ENCODE measurements at regions not wholly inside any gene's neighbourhood (a gene's known extent, or its start where the extent isn't known, plus 50 kb on each side); places are given as distances from the start of the nearest gene placed in this dataset.
"Not testable (repeated sequence)": the region's sequence is repeated elsewhere in the genome, so short reads cannot be mapped to it uniquely, and the experiment has no call there.

- 68 to 69% methylated on average over 2 of the region's 2 CpGs for WGBS, 2 donors
- no peak for TF ChIP-seq POLR2A (IDR thresholded peaks at IDR 0.05)
- TF ChIP-seq CTCF (IDR thresholded peaks at IDR 0.05), result no peak
- intact Hi-C loops (cut with DNase I; ENCODE audit: low total_unique reads), result no loop called here
- no peaks in the 10 kb centered on the region for H3K4me1 ChIP-seq
- H3K36me3 ChIP-seq (ENCODE audit: low read depth, missing control alignments), result no peaks in the 10 kb centered on the region
- DNase-seq, result no peak
- no peaks in the 10 kb centered on the region for H3K27me3 ChIP-seq
- no peak overlapping the region for H3K27ac ChIP-seq
- H3K4me3 ChIP-seq, result no peak overlapping the region
- H3K9me3 ChIP-seq, result no peaks in the 10 kb centered on the region
Observed at GRCh38 chr2:146417942-146418341, 1426.9 kb upstream of the ACVR2A start.

DNA sequence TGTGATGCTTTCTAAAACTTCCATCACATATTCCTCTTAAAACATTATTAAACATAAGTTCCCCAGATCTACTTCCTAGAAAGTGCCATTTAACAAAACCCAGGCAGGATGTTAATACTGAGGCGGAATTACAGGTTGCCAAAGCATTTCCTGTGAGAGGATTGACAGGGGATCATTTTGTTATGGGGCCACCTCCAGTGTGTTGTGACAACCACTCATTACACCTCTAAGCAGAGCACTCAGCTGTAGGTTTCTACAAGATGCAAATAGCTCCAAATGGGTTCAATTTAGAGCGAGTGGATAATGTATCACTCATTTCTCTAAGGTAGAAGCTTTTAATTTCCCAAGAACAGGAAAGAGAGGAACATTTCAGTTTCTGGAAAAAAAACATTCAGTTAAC, 1429.5 kb upstream of the ACVR2A start:
- intact Hi-C loops (cut with DNase I; ENCODE audit: low total_unique reads), result no loop called here
- TF ChIP-seq CTCF (IDR thresholded peaks at IDR 0.05), result no peak
- no peak for TF ChIP-seq POLR2A (IDR thresholded peaks at IDR 0.05)
- Histone ChIP-seq H3K4me3 (no peak overlapping the region), H3K27me3 (no peaks in the 10 kb centered on the region), H3K36me3 (ENCODE audit: low read depth, missing control alignments) (no peaks in the 10 kb centered on the region), H3K9me3 (no peaks in the 10 kb centered on the region), H3K4me1 (no peaks in the 10 kb centered on the region), H3K27ac (no peak overlapping the region)
- 84 to 94% methylated on average over 2 of the region's 2 CpGs for WGBS, 2 donors
- no peak for DNase-seq

DNA sequence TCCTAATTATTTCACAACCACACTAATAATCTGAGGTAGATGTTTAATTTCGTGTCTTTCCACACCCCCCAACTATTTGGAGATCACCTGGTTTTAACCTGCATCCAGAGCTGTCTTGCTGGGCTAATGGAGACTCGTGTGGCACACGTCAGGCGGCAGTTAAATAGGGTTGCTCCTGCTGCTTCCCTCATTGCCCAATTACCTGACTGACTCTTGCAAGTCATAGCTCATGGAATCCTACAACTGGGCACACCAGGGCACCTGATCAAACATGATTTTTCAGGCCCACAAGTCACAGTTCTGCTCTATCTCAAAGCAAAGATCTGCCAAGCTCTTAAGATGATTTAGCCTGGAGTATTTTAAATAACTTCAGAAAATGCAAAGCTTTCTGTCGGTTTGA, 1430.4 kb upstream of the ACVR2A start:
- no peak for TF ChIP-seq CTCF (IDR thresholded peaks at IDR 0.05)
- no peak for TF ChIP-seq POLR2A (IDR thresholded peaks at IDR 0.05)
- Histone ChIP-seq H3K9me3 (no peaks in the 10 kb centered on the region), H3K27ac (no peak overlapping the region), H3K4me3 (no peak overlapping the region), H3K4me1 (no peaks in the 10 kb centered on the region), H3K36me3 (ENCODE audit: low read depth, missing control alignments) (no peaks in the 10 kb centered on the region), H3K27me3 (no peaks in the 10 kb centered on the region)
- WGBS, 2 donors, result 74 to 79% methylated on average over 5 of the region's 5 CpGs
- no peak for DNase-seq
- intact Hi-C loops (cut with DNase I; ENCODE audit: low total_unique reads), result no loop called here

GRCh38 chr2:146413086-146413610, 1431.7 kb upstream of the ACVR2A start:
- WGBS, 2 donors, result 76 to 84% methylated on average over 22 of the region's 22 CpGs
- intact Hi-C loops (cut with DNase I; ENCODE audit: low total_unique reads), result no loop called here
- Histone ChIP-seq H3K36me3 (ENCODE audit: low read depth, missing control alignments) (no peaks in the 10 kb centered on the region), H3K27me3 (no peaks in the 10 kb centered on the region), H3K27ac (no peak overlapping the region), H3K4me1 (no peaks in the 10 kb centered on the region), H3K4me3 (peak overlapping the region; percentile 34 to 35), H3K9me3 (no peaks in the 10 kb centered on the region)
- DNase-seq, result peak; percentile 64
- no peak for TF ChIP-seq POLR2A (IDR thresholded peaks at IDR 0.05)

DNA sequence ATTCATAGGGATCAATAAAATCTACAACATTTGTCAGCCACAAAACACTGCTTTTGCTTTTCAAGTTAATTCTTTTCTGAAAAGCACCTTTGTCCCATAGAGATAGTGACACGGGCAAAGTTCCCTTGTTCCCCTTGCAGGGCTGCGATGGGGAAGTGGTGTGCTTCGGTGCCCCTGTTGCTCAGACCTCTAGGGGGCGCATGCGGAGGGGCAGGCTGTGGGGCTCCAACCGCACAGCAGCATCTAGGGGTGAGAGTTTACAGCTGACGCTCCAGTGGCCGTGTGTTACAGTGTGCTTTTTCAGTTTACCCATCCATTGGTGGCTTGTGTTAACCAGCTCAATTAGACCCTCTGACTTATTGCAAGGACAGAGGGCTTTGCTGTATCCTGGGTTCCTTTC, 1432.2 kb upstream of the ACVR2A start:
- Histone ChIP-seq H3K36me3 (ENCODE audit: low read depth, missing control alignments) (no peaks in the 10 kb centered on the region), H3K4me3 (peak overlapping the region; percentile 34 to 35), H3K27me3 (no peaks in the 10 kb centered on the region), H3K9me3 (no peaks in the 10 kb centered on the region), H3K4me1 (no peaks in the 10 kb centered on the region), H3K27ac (no peak overlapping the region)
- WGBS, 2 donors, result 68 to 80% methylated on average over 6 to 8 of the region's 8 CpGs
- intact Hi-C loops (cut with DNase I; ENCODE audit: low total_unique reads), result no loop called here
- TF ChIP-seq POLR2A (IDR thresholded peaks at IDR 0.05) (no peak), CTCF (IDR thresholded peaks at IDR 0.05) (peak in 2 of 3 experiments; percentile 30 to 35)
- peak; percentile 65 for DNase-seq

- DNase-seq; H3K36me3 ChIP-seq (ENCODE audit: low read depth, missing control alignments); H3K9me3 ChIP-seq; H3K4me3 ChIP-seq; intact Hi-C loops (cut with DNase I; ENCODE audit: low total_unique reads); H3K27ac ChIP-seq; H3K4me1 ChIP-seq; H3K27me3 ChIP-seq: not testable (repeated sequence)
- WGBS, 2 donors, result 91 to 95% methylated on average over 30 of the region's 30 CpGs
Observed at GRCh38 chr2:146405402-146406309, 1439.2 kb upstream of the ACVR2A start.

DNA sequence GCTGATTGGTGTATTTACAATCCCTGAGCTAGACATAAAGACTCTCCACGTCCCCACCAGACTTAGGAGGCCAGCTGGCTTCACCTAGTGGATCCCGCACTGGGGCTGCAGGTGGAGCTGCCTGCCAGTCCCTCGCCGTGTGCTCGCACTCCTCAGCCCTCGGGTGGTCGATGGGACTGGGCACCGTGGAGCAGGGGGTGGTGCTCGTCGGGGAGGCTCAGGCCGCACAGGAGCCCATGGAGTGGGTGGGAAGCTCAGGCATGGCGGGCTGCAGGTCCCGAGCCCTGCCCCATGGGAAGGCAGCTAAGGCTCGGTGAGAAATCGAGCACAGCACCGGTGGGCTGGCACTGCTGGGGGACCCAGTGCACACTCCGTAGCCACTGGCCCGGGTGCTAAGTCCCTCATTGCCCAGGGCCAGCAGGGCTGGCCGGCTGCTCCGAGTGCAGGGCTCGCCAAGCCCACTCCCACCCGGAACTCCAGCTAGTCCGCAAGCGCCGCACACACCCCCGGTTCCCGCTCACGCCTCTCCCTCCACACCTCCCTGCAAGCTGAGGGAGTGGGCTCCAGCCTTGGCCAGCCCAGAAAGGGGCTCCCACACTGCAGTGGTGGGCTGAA, 1441.2 kb upstream of the ACVR2A start:
- H3K4me3 ChIP-seq, result peak overlapping the region in 1 of 2 donors; percentile 31

More for the DNA sequence above, 1441.2 kb upstream of the ACVR2A start:
- H3K27me3 ChIP-seq; H3K4me1 ChIP-seq; DNase-seq; H3K27ac ChIP-seq; intact Hi-C loops (cut with DNase I; ENCODE audit: low total_unique reads); H3K36me3 ChIP-seq (ENCODE audit: low read depth, missing control alignments); H3K9me3 ChIP-seq: not testable (repeated sequence)
- 46 to 75% methylated on average over 5 to 27 of the region's 28 CpGs for WGBS, 2 donors

All from testis (tissue), 2 donors.